Endothelial cell of umbilical vein (primary cell): ENCODE measurements at regions not wholly inside any gene's neighbourhood (a gene's known extent, or its start where the extent isn't known, plus 50 kb on each side); places are given as distances from the start of the nearest gene placed in this dataset.

Experiments
- EZH2 ChIP-seq: IDR thresholded peaks from 2 replicates; pipeline ENCODE4 v1.6.1; 2012; ENCODE audit warnings: borderline replicate concordance, low read depth, mild to moderate bottlenecking, moderate library complexity, low read length, inconsistent platforms; ENCODE audit not compliant: severe bottlenecking
- MYC ChIP-seq: IDR thresholded peaks from one replicate; pipeline ENCODE4 v1.6.1; 2011; ENCODE audit warnings: mild to moderate bottlenecking, low read depth, low read length
- POLR2A ChIP-seq: IDR thresholded peaks from 2 replicates; pipeline ENCODE4 v1.6.1; 2012; ENCODE audit warnings: low read depth, mild to moderate bottlenecking, control low read depth, low read length
- POLR2AphosphoS5 ChIP-seq: IDR thresholded peaks from 2 replicates; pipeline ENCODE4 v1.6.1; 2012; ENCODE audit warnings: low read depth, mild to moderate bottlenecking, control low read depth, low read length, moderate library complexity; ENCODE audit not compliant: insufficient read depth
- TF ChIP-seq, protein P1 (sequence below), 2 donors: IDR thresholded peaks; 1 replicate in 1 of 2; 2 replicates in 1 of 2; pipeline ENCODE4 v1.5.1; 2011; ENCODE audit warnings: low read length in 2 of 2, mild to moderate bottlenecking in 2 of 2, moderate library complexity in 2 of 2, control low read depth in 1 of 2, inconsistent platforms in 1 of 2, low read depth in 1 of 2; ENCODE audit not compliant: insufficient read depth in 1 of 2; ENCODE audit errors: extremely low read depth in 1 of 2
- TF ChIP-seq, protein P2 (sequence below): IDR thresholded peaks from 2 replicates; pipeline ENCODE4 v1.6.1; 2011; ENCODE audit not compliant: insufficient read depth, insufficient read length

DNA sequence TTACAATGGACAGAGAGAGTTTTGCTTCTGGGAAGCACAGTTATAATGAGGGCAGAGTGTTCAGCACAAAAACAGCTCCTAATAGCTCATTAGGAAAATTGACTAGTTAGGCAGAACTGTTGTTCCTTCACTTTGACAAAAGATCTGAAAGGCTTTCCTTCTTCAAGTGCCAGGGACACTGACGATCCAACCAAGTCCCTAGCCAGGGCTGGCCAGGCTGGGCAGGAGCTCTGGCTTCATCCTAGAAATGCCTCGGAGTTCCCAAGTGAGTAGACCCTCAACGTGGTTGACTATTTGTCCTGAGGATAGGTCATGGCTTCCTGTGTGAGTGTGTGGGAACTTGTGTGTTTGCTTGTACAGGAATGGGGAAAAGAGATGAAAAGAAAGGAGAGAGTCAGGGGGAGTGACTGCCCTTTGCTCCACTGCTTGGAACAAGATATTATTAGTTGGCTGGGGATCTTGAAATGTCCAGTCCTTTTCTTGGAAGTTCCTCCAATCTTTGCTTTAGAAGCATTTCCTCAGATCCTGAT, 617.9 kb downstream of the NTRK3 start:
- no peak for TF ChIP-seq MYC
- TF ChIP-seq, protein P1, sequence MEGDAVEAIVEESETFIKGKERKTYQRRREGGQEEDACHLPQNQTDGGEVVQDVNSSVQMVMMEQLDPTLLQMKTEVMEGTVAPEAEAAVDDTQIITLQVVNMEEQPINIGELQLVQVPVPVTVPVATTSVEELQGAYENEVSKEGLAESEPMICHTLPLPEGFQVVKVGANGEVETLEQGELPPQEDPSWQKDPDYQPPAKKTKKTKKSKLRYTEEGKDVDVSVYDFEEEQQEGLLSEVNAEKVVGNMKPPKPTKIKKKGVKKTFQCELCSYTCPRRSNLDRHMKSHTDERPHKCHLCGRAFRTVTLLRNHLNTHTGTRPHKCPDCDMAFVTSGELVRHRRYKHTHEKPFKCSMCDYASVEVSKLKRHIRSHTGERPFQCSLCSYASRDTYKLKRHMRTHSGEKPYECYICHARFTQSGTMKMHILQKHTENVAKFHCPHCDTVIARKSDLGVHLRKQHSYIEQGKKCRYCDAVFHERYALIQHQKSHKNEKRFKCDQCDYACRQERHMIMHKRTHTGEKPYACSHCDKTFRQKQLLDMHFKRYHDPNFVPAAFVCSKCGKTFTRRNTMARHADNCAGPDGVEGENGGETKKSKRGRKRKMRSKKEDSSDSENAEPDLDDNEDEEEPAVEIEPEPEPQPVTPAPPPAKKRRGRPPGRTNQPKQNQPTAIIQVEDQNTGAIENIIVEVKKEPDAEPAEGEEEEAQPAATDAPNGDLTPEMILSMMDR (IDR thresholded peaks at IDR 0.05; ENCODE audit: extremely low read depth in 1 of 2, insufficient read depth in 1 of 2, low read depth in 1 of 2, low read length in 2 of 2), result no peak
- TF ChIP-seq, protein P2, sequence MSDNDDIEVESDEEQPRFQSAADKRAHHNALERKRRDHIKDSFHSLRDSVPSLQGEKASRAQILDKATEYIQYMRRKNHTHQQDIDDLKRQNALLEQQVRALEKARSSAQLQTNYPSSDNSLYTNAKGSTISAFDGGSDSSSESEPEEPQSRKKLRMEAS, result no peak
- no peak for TF ChIP-seq POLR2AphosphoS5
- TF ChIP-seq EZH2, result no peak
- TF ChIP-seq POLR2A, result no peak
